Stimulated activated CD8-positive, alpha-beta memory T cell treated with anti-CD3 and anti-CD28 coated beads, Interleukin-4, amount 100 ng/mL, for 1 hour (primary cell): ENCODE measurements at regions not wholly inside any gene's neighbourhood (a gene's known extent, or its start where the extent isn't known, plus 50 kb on each side); places are given as distances from the start of the nearest gene placed in this dataset.

Source experiments
- DNase-seq, 2 donors: peaks; one replicate each; pipeline ENCODE4 v3.0.0-alpha.2; 2020; ENCODE audit warnings: low read depth in 2 of 2, low spot score in 1 of 2

DNA sequence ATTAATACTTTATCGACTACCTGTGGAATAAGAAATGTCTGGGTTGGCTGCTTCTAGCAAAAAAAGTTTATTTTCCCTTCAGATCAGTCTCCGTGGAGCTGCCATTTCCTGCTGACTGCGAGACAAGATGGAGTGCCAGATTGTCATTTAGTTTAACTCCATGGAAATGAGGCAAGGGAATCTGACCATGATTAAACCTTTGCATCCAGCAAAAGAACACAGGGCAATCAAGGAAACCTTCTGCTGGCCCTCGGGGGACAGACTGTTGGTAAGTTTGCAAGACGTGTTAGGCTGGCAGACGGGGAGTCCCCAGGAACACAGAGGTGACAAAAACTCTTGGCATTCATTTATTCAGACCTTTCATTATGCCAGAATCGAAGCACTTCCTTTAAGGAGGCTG, 52.2 kb upstream of the SPACA1 start:
- no peak for DNase-seq

DNA sequence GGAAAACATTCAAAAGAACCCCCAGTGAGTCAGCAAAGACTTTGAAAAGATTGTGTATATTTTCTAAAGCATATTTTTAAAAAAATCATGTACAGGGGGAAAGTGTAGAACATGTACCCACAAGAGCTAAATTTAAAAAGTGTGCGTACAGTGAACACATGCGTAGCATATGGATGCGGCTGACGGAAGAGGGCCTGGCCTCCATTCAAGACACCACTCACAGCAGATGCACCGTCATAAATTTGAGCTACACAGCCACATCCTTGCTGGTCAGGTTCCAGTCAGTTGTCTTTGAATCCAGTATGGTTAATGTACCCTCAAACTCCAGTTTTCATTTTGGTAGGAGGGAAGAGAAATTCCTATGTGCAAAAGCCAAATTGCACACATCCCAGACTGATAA, 54.3 kb upstream of the SPACA1 start:
- no peak for DNase-seq

DNA sequence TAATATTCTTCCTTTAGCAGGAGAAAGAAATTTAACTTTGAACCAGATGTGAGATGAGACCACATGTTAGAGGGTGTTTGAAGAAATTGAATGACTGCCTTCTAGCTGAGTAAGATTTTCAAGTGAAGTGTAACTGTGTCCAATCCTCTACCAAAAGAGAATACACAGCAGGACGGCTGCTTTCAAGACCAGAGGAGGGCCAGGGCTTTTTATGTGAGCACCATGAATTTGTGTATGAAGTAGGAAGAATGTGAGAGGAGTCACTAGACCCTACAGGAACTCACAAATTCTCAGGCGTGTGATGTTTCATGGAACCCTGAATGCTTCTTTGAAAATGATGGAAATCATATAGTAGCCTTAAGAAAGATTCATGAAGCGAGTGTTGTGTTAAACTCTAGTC, 56.8 kb upstream of the SPACA1 start:
- DNase-seq = no peak

DNA sequence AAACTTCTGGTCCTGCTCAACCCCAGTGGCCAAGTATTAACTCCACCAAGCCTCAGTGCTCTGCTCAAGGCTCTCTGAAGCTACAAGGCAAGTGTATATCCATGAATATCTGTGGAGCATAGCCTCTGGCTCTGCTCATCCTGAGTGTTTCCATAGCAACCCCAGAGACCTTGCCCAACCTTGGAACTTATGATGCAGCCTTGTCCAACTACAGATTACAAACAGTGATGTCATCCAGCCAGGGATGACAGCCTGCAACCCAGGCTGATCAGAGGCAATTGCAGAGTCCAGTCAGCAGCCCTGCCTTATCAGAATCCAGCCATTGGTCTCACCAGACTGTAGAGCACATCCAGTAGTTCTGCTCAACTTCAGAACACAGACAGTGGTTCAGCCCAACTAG, 65.5 kb upstream of the SPACA1 start:
- DNase-seq = no peak

DNA sequence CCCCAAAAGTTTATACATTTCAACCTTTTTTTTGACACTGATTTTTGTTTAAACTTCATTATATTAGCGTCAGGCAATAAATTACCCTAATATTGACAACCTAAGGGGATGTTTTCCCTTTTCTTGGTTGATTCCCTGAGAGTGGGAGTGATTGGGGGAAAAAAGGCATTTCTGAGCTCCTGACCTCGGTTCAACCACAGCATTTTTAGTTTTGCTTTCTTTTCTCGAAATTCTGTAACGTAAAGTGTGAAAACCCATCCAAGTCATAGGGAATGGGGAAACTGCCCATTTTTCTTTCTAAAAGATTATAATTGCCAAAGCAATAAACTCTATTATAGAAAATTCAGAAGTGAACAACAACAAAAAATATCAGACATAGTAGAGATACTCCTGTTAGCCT, 67.9 kb upstream of the SPACA1 start:
- DNase-seq = no peak

DNA sequence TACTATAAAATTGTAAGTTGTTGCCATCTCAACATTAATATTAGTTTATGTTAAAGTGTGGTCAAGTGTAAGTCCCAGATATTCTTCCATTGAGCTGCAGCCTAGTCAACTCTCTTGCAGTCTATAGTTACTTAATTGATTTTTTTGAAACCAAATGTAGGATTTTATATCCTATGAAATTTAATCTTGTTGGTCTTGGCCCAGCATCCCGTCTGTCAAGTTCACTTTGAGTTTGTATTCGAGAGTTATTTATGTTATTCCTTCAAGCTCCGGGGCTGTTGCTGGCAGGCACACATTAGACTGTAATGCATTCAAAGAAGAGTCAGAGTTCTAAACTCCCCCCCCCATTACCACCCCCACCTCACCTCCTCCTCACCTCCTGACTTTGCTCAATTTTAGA, 71.0 kb upstream of the SPACA1 start:
- no peak for DNase-seq

DNA sequence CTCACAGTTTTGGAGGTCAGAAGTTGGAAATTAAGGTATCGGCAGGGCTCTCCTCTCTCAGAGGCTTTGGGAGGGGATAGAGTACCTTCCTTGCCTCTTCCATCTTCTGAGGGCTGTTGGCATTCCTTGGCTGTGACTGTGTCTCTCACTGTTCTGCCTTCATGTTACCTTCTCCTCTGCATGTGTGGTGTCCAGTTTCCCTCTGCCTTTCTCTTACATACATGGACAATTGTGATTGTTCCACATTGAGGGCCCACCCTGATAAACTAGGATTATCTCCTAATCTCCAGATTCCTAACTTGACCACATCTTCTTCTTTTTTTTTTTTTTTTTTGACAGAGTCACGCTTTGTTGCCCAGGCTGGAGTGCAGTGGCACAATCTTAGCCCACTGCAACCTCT, 72.1 kb upstream of the SPACA1 start:
- no peak for DNase-seq

DNA sequence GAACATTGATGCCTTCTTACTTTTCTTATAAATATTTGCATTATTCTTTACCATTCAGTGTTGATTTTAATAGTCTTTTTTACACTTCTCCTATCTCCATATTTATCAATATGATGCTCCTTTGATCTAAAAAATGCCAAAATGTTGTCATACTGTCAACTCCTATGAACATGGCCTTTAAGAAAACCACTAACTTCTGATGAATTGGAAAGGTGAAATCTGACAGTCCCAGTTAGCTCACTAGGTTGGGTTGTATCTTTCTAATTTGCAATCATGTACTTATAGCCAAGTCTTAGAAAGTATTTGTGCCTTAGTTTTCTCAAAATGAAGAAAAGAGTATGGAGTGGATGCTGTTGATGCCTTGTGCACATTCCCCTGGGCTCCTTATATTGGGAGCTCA, 75.4 kb upstream of the SPACA1 start:
- DNase-seq = no peak

DNA sequence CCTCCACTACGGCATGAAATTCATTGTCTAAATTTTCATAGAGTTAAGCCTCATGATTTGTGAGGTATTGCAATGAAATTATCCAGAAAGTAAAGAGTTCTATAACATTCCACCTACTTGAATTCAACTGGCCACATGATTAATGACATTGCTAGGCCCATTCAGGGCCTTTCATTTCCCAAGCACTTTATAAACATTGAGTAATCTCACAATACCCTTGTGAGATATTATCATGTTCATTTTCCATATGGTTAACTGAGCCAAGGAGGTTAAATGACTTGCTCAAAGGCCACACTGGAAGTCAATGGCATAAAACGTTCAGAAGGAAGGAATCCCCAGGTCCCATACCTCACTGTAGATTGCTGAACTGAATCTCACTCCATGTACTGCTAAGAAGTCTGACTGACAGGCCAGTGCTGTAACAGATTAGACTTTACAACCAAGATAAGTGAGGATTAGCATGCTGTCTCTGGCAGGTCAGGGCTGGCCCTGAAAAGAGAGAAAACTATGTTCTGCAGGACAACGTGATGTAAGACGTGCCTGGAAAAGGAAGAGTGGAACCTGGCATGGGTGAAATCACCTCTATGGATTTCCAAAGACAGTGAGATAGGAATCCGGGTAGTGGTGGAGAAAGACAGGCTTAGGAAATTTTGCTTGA, 75.9 kb upstream of the SPACA1 start:
- no peak for DNase-seq

DNA sequence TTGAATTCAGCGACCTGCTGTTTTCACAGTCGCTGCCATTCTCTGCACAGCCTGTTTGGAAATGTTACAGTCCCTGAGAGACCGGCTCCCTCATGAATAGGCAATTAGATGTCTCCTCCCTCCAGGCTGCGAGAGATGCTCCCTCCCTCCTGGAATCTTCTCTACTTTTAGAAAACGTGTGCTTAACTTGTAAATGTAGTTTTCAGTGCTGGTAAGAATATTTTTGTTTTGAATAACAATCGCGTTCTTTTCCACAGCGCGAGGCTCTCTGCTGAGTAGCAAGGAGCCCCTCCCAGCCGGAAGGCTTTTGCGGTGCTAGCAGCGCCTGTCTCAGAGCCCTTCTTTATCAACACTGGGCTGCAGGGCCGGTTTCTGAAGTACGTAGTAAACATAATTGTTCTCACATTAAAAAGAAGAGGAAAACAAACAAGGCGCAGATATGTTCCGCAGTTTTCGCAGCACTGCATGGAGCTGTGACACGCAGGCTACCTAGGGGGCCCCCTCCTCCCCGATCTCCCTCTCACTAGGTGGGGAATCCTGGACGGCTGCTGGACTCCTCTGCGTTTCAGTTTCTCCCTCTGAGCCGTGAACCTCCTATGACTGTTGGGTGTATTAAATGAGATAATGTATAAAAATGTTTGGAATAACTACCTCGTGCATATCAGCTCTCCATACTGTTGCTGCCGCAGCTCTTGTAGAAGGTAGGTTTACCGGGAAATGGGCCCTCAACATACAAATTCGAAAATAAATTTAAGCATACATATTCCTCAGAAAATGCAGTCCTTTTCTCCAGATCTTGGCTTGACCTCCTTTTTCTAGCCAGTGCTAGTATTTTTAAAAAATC, 79.0 kb upstream of the SPACA1 start:
- no peak for DNase-seq

DNA sequence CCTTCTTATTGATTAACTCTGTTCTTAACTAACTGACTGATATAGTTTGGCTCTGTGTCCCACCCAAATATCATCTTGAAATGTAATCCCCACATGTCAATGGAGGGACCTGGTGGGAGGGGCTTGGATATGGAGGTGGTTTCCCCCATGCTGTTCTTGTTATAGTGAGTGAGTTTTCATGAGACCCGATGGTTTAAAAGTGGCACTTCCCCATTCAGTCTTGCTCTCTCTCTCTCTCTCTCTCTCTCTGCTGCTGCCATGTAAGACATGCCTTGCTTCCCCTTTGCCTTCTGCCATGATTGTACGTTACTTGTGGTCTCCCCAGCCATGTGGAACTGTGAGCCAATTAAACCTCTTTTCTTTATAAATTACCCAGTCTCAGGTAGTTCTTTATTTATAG, 81.8 kb upstream of the SPACA1 start:
- DNase-seq = no peak

DNA sequence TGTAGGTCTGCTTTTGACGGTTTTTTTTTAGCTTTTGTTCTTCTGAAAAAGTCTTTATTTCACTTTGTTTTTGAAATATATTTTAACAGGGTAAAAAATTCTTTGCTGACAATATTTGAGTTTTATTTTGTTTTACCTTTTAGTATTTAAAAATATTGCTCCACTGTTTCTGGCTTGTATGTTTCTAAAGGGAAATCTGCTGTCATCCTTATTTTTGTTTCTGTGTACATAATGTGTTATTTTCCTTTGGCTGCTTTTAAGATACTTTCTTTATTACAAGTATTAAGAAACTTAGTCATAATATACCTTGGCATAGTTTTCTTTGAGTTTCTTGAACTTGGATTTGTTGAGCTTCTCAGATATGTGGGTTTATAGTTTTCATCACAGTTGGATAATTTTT, 88.6 kb upstream of the SPACA1 start:
- DNase-seq = no peak

DNA sequence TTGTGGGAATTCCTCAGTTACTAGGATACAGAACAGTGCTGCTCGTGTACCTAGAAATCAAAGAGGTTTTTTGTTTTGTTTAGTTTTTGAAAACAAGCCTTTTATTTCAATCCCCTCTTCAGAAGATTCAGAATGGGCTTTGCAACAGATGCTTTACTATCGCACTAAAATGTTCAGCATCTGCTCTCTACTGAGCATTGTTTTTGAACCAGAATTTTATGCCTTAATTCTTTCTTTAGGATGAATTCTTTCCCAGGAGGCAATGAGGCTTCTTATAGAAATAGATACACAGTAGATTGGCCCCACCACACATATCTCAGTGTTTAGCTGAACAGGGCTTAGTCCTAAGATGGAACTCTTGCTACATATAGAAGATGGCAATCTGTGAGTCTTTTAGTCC, 95.9 kb upstream of the SPACA1 start:
- DNase-seq = no peak

DNA sequence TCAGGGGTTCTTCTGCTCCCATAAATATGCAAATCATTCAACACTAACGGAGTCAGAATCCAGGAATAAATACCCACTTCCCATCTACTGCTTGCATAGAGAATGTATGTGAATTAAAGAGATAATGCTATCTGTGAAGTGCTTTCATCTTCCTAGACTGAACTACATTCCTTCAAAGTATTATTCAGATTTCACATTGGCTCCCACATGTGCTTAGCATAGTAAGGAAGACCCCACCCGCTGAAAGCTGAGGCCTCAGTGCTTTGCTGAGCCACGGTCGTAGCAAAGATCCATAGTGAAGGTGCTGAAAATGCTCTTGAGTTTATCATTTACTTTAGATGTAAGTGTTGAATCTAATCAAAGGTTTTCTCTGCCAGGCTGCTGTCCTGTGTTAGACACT, 97.0 kb upstream of the SPACA1 start:
- no peak for DNase-seq

DNA sequence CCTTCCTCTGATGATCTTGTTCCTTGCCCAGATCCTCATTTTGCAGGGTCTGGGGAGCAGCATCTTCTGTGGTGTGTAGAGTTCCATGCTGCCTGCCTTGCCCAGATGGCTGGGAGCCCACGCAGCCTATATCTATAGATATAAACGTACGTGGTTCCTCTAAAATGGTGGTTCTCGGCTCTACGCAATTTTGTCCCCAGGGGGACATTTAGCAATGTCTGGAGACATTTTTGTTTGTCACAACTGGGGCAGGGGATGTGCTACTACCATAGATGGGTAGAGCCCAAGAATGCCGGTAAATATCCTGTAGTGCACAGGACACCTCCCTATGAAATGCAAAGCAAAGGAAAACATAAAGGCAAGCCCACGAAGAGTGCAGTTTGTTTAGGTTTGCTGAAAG, 98.4 kb upstream of the SPACA1 start:
- no peak for DNase-seq

DNA sequence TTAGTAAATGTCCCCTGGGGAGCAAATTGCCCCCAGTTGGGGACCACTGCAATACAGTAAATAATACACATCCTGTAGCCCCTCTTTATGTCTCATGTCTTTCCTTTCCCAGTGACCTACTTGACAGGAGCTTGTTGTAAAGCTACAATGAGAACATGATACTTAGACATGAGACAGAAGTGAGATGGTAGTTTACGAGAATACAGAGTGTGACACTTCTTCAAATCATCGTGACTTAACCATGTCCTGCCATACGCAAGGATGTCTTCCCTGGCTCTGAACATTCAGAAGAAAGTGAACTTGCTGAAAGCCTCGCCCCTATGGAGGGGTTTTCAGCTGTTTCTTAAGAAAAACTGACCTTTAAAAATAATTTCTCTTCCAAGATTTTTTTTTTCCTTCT, 101.0 kb upstream of the SPACA1 start:
- no peak for DNase-seq

DNA sequence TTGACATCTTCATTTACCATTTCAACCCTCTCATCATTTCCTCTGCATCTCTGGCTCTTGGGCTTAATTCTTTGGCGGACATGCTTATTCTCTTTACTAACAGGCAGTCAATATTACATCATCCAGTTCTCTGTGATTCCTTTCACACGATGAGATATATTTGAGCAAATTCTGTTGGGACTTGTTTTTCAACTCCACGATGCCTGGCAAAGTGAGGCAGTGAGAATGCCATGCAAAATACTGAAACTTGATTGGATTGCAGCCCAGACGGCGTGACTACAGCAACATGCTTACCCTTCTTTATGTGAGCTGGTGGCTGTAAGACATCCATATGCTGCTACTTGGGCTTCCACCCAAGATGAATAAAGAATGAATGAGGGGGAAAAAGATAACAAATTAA, 101.7 kb upstream of the SPACA1 start:
- DNase-seq = no peak

DNA sequence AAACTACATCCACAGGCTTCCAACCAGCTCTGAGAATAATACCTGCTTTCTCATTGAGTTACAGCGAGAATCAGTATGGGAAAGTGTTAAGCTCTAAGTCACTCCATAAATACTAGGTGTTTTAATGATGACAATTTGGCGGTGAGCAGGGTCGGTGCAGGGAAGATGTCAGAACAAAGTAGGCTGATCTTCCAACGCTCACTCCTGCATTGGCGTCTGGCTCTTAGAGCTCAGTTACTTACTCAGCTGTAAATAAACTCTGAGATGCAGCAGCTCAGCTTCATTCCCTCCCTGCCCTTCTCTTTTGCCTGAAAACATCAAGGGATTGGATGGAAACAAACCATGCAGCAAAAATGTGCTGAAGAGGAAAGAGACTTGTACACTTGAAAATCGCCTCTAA, 102.5 kb upstream of the SPACA1 start:
- DNase-seq = no peak

DNA sequence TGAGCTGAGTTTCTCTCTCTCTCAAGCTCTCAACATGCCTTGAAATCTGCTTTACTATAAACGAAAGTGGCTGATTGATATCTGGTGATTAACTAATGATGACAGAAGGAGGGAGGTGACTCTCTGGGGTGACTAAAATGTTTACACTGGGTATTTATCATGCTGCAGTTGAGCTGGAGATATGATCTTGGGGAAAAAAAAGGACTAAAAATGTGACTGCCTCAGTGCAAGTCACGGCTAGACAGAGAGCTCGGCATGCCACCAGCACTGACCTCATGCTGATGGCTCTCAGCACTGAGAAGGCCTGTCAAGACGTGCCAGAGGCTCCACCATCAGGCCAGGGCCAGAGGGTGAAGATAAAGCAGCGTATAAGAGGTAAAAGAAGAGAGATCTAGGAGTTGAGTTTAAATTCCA, 103.1 kb upstream of the SPACA1 start:
- DNase-seq = no peak

DNA sequence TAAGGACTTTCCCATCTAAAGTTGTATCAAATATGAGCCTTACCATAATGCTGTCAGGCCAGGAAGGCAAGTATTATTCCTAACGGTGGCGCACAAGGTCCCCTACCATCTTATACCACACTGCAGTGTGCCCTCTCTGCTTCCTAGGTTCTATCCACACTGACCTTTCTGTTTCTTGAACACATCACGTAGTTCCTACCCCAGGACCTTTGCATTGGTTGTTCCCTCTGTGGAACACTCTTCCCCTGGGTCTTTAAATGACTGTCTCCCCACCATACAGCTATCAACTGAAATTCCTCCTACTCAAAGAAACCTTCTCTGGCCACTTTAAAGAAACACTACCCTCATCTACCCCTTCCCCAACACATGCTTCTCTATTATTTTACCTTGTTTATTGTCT, 104.5 kb upstream of the SPACA1 start:
- no peak for DNase-seq

DNA sequence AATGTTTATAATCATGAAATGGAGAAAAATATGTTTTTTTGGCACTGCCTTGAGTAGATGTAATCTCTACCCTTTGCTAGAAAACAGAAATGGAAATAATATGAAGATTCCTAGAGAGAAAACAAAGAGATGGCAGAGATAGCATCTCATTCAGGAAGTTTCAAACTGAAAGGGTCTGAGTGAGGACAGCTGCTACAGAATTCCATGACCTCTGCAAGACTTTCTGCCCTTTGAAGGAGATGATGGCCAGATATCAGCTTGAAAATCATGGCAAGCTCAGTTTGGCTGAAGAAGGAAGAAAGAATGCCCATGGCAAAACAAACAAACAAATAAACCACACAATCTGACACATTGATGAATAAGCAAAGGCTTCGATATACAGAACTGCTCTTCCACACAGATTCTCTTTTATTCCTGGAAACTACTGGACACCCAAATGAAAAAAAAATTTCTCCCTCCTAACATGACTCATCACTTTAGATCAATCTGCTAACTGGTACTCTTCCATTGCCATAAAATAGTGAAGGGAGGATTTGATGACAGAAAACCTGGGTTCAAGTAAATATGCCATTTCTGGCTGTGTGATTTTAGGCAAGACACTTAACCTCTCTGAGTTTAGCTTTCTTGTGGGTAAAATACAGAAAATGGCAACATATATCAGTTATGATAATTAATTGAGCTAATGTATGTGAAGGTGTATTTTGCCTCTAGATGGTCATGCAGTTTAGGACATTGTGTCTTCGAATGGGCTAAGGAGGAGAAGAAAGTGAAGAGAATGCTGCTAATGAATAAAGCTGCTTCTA, 105.9 kb upstream of the SPACA1 start:
- no peak for DNase-seq

DNA sequence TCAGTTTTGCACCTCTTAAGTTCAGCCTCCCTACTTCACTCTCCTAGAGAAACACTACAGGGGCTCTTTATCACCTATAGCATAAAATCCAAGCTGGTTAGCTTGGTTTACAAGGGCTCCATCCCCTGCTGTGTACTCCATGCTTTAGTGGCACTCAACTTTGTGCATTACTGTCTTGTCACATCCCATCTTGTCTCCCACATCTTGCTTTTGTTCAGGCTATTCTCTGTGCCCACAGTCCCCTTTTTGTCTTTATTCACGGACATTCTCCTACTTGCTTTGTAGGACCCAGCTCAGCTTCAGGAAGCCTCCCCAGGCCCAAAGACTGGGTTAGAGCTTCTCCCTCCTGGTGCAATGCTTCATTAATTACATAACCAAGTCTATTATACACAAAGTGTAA, 107.9 kb upstream of the SPACA1 start:
- DNase-seq = no peak
